Neural progenitor cell (in vitro differentiated cells): ENCODE measurements at regions not wholly inside any gene's neighbourhood (a gene's known extent, or its start where the extent isn't known, plus 50 kb on each side); places are given as distances from the start of the nearest gene placed in this dataset.

Source experiments
- DNase-seq: peaks from one replicate; pipeline ENCODE4 v3.0.0-alpha.2; 2016; ENCODE audit warnings: low spot score
- H2AFZ ChIP-seq: fragments of 200-600 bp; sonication (generic); replicated peaks from 2 replicates; pipeline ENCODE4 v1.6.1; 2016; ENCODE audit warnings: antibody characterized with exemption
- H3F3A ChIP-seq: fragments of 200-600 bp; sonication (generic); 2 replicates; pipeline ENCODE4 v1.6.1; 2016; ENCODE audit warnings: antibody characterized with exemption, low read depth
- H3K27ac ChIP-seq: fragments of 200-600 bp; sonication (generic); 2 replicates; pipeline ENCODE4 v1.5.1; 2016; ENCODE audit warnings: mild to moderate bottlenecking
- H3K27me3 ChIP-seq: fragments of 200-600 bp; sonication (generic); 2 replicates; pipeline ENCODE4 v1.6.1; 2016; ENCODE audit warnings: mild to moderate bottlenecking, moderate library complexity
- H3K36me3 ChIP-seq: fragments of 200-600 bp; sonication (generic); 2 replicates; pipeline ENCODE4 v1.5.1; 2016
- H3K4me1 ChIP-seq: fragments of 200-600 bp; sonication (generic); 2 replicates; pipeline ENCODE4 v1.6.1; 2016; ENCODE audit warnings: mixed run types
- H3K4me2 ChIP-seq: fragments of 200-600 bp; sonication (generic); 2 replicates; pipeline ENCODE4 v1.6.1; 2016
- H3K4me3 ChIP-seq: fragments of 200-600 bp; sonication (generic); 2 replicates; pipeline ENCODE4 v1.5.1; 2016
- H3K79me2 ChIP-seq: fragments of 200-600 bp; sonication (generic); 2 replicates; pipeline ENCODE4 v1.6.1; 2016; ENCODE audit warnings: low read depth
- H3K9ac ChIP-seq: fragments of 200-600 bp; sonication (generic); 2 replicates; pipeline ENCODE4 v1.6.1; 2016
- H3K9me3 ChIP-seq: fragments of 200-600 bp; sonication (generic); 2 replicates; pipeline ENCODE4 v1.5.1; 2016; ENCODE audit warnings: low read depth
- H4K20me1 ChIP-seq: fragments of 200-600 bp; sonication (generic); 2 replicates; pipeline ENCODE4 v1.6.1; 2016; ENCODE audit warnings: low read depth
- H3K27ac Mint-ChIP-seq: 3 replicates; pipeline ENCODE4 v1.8.0; 2021; ENCODE audit warnings: mixed read lengths
- H3K27me3 Mint-ChIP-seq: 2 replicates; pipeline ENCODE4 v1.8.0; 2022; ENCODE audit warnings: low read depth, mild to moderate bottlenecking, inconsistent platforms, moderate library complexity, mixed read lengths; ENCODE audit not compliant: insufficient read depth
- H3K36me3 Mint-ChIP-seq: 3 replicates; pipeline ENCODE4 v1.8.0; 2021; ENCODE audit warnings: mixed read lengths
- H3K4me1 Mint-ChIP-seq: 3 replicates; pipeline ENCODE4 v1.8.0; 2021; ENCODE audit warnings: mixed read lengths
- H3K4me3 Mint-ChIP-seq: 3 replicates; pipeline ENCODE4 v1.8.0; 2021; ENCODE audit warnings: mild to moderate bottlenecking, moderate library complexity, mixed read lengths
- H3K9me3 Mint-ChIP-seq: 3 replicates; pipeline ENCODE4 v1.8.0; 2020; ENCODE audit warnings: mixed read lengths
- CTCF ChIP-seq: fragments of 200-600 bp; sonication (generic); IDR thresholded peaks from 2 replicates; pipeline ENCODE4 v1.5.1; 2017; ENCODE audit warnings: antibody characterized with exemption, mild to moderate bottlenecking
- EZH2 ChIP-seq: fragments of 200-600 bp; sonication (generic); IDR thresholded peaks from 2 replicates; pipeline ENCODE4 v1.6.1; 2017; ENCODE audit warnings: antibody characterized with exemption, mild to moderate bottlenecking, moderate library complexity
- EZH2phosphoT487 ChIP-seq: fragments of 200-600 bp; sonication (generic); IDR thresholded peaks from 2 replicates; pipeline ENCODE4 v1.6.1; 2017; ENCODE audit warnings: antibody characterized with exemption

DNA sequence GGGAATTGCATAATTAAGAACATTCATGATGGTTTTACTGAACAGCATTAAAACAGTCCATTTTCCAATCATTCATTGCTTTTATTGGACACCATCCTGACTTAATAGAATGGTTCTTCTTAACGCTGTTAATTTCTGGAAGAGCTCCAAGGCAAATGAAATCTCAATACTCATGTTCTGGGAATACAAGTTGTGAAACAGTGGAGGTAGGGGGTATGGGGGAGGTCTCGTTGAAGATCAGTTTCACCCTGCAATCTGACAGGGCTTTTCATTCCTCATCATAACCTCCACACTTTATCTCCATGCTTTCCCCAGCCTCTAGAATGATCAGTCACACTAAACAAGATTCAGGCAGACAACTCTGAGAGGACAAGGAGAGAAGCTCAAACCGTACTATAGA, 113.6 kb downstream of the ETAA1 start:
- Histone ChIP-seq H4K20me1 (no peaks in the 10 kb centered on the region), H3K27ac (no peak overlapping the region), H3F3A (no peaks in the 10 kb centered on the region), H2AFZ (no peak overlapping the region), H3K9me3 (no peaks in the 10 kb centered on the region), H3K4me2 (no peak overlapping the region), H3K9ac (no peak overlapping the region), H3K4me1 (no peaks in the 10 kb centered on the region), H3K4me3 (no peak overlapping the region), H3K79me2 (no peaks in the 10 kb centered on the region), H3K27me3 (no peaks in the 10 kb centered on the region), H3K36me3 (no peaks in the 10 kb centered on the region)
- Mint-ChIP-seq H3K27me3 (no peaks in the 10 kb centered on the region), H3K36me3 (no peaks in the 10 kb centered on the region), H3K4me3 (no peak overlapping the region), H3K4me1 (no peaks in the 10 kb centered on the region), H3K27ac (no peak overlapping the region), H3K9me3 (no peaks in the 10 kb centered on the region)
- TF ChIP-seq CTCF, result no peak
- no peak for TF ChIP-seq EZH2
- no peak for DNase-seq

DNA sequence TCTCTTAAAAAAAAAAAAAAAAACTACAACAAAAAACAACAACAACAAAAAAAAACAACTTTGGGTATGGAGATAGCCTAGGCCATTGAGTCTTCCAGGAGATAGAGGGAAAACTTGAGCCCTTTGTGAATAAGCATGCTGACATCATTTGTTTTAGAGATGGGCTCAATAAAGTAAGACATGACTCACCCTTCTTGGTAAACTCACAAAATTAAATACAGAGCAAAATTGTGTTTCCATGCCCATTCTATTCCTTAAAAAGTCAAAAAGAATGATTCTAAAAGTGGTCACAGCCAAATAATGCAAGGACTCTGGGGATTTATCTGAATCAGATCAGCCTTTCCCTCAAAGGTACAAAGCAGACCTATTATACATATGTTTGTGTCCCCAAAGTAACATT, 117.4 kb downstream of the ETAA1 start:
- no peaks in the 10 kb centered on the region for H3K79me2 ChIP-seq
- H3K4me1 ChIP-seq, result no peaks in the 10 kb centered on the region
- Mint-ChIP-seq H3K4me1 (no peaks in the 10 kb centered on the region), H3K36me3 (no peaks in the 10 kb centered on the region), H3K27ac (no peak overlapping the region), H3K27me3 (peaks cover 2% of the 10 kb centered on the region), H3K9me3 (no peaks in the 10 kb centered on the region), H3K4me3 (no peak overlapping the region)
- no peak overlapping the region for H3K4me3 ChIP-seq
- no peaks in the 10 kb centered on the region for H3F3A ChIP-seq
- no peak overlapping the region for H2AFZ ChIP-seq
- no peak overlapping the region for H3K4me2 ChIP-seq
- H4K20me1 ChIP-seq, result no peaks in the 10 kb centered on the region
- no peak for TF ChIP-seq EZH2
- no peaks in the 10 kb centered on the region for H3K9me3 ChIP-seq
- H3K9ac ChIP-seq, result no peak overlapping the region
- H3K27ac ChIP-seq, result no peak overlapping the region
- DNase-seq, result no peak
- H3K27me3 ChIP-seq, result no peaks in the 10 kb centered on the region
- no peaks in the 10 kb centered on the region for H3K36me3 ChIP-seq

DNA sequence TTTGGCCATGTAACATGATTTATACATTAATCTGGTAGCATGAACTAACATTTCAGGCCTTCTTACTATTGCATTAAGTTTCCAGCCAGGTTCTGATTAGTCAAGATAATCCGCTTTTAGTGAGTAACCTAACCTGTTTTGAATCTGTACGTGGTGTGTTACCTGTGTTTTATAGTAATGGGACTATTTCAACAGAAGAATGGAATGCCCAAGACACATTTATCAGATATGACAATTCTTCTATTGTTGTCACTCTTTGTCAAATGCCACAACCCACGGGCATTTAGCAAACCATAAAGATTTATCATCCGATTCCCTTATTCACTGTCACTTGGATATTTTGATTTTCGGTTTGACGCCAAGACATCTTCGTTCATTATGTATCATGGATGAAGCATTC, 117.9 kb downstream of the ETAA1 start:
- TF ChIP-seq EZH2 (no peak), CTCF (no peak), EZH2phosphoT487 (no peak)
- no peaks in the 10 kb centered on the region for H3K4me1 ChIP-seq
- Mint-ChIP-seq H3K36me3 (no peaks in the 10 kb centered on the region), H3K4me3 (no peak overlapping the region), H3K27ac (no peak overlapping the region), H3K9me3 (no peaks in the 10 kb centered on the region), H3K27me3 (peaks cover 3% of the 10 kb centered on the region), H3K4me1 (no peaks in the 10 kb centered on the region)
- no peaks in the 10 kb centered on the region for H3K36me3 ChIP-seq
- no peak overlapping the region for H3K4me3 ChIP-seq
- no peaks in the 10 kb centered on the region for H4K20me1 ChIP-seq
- no peaks in the 10 kb centered on the region for H3F3A ChIP-seq
- no peak for DNase-seq
- no peaks in the 10 kb centered on the region for H3K9me3 ChIP-seq
- H3K27me3 ChIP-seq, result no peaks in the 10 kb centered on the region
- H3K9ac ChIP-seq, result no peak overlapping the region
- H3K79me2 ChIP-seq, result no peaks in the 10 kb centered on the region
- no peak overlapping the region for H3K4me2 ChIP-seq
- peak overlapping the region; percentile 3 for H2AFZ ChIP-seq
- H3K27ac ChIP-seq, result no peak overlapping the region

GRCh38 chr2:67515538-67515937, 118.4 kb downstream of the ETAA1 start:
- Histone ChIP-seq H3K36me3 (no peaks in the 10 kb centered on the region), H3F3A (no peaks in the 10 kb centered on the region), H3K4me1 (no peaks in the 10 kb centered on the region), H3K4me3 (no peak overlapping the region), H2AFZ (peak overlapping the region; percentile 3), H3K27me3 (no peaks in the 10 kb centered on the region), H3K27ac (no peak overlapping the region), H4K20me1 (no peaks in the 10 kb centered on the region), H3K9me3 (no peaks in the 10 kb centered on the region), H3K79me2 (no peaks in the 10 kb centered on the region), H3K4me2 (no peak overlapping the region), H3K9ac (no peak overlapping the region)
- DNase-seq, result no peak
- Mint-ChIP-seq H3K9me3 (no peaks in the 10 kb centered on the region), H3K27ac (no peak overlapping the region), H3K27me3 (peaks cover 3% of the 10 kb centered on the region), H3K4me1 (no peaks in the 10 kb centered on the region), H3K36me3 (no peaks in the 10 kb centered on the region), H3K4me3 (no peak overlapping the region)
- TF ChIP-seq EZH2phosphoT487 (no peak), EZH2 (no peak), CTCF (no peak)
